Type B pancreatic cell (in vitro differentiated cells): ENCODE measurements at regions not wholly inside any gene's neighbourhood (a gene's known extent, or its start where the extent isn't known, plus 50 kb on each side); places are given as distances from the start of the nearest gene placed in this dataset.

Source experiments
- DNase-seq: peaks from one replicate; pipeline ENCODE4 v3.0.0; 2021; ENCODE audit warnings: mixed read lengths; ENCODE audit not compliant: unreplicated experiment; ENCODE audit errors: extremely low spot score
- H3K27ac Mint-ChIP-seq: 2 replicates; pipeline ENCODE4 v1.8.0; 2021; ENCODE audit warnings: mild to moderate bottlenecking, mixed read lengths
- H3K27me3 Mint-ChIP-seq: 2 replicates; pipeline ENCODE4 v1.8.0; 2021; ENCODE audit warnings: mixed read lengths
- H3K36me3 Mint-ChIP-seq: 2 replicates; pipeline ENCODE4 v1.8.0; 2021; ENCODE audit warnings: mixed read lengths
- H3K4me1 Mint-ChIP-seq: one replicate; pipeline ENCODE4 v1.8.0; 2021; ENCODE audit warnings: mixed read lengths; ENCODE audit not compliant: unreplicated experiment
- H3K4me3 Mint-ChIP-seq: 2 replicates; pipeline ENCODE4 v1.8.0; 2021; ENCODE audit warnings: mild to moderate bottlenecking, mixed read lengths
- H3K9me3 Mint-ChIP-seq: 2 replicates; pipeline ENCODE4 v1.8.0; 2021; ENCODE audit warnings: mixed read lengths
- CTCF ChIP-seq: fragments of 200-600 bp; sonication (generic); conservative IDR thresholded peaks from 2 replicates; pipeline ENCODE4 v1.5.0; 2021; ENCODE audit warnings: antibody characterized with exemption, mild to moderate bottlenecking

- no peak overlapping the region for H3K4me3 Mint-ChIP-seq
- no peak for DNase-seq
- H3K9me3 Mint-ChIP-seq, result no peaks in the 10 kb centered on the region
- peaks cover 38% of the 10 kb centered on the region for H3K4me1 Mint-ChIP-seq
- peaks cover 27% of the 10 kb centered on the region for H3K27me3 Mint-ChIP-seq
- peaks cover 3% of the 10 kb centered on the region for H3K36me3 Mint-ChIP-seq
- H3K27ac Mint-ChIP-seq, result no peak overlapping the region
- no peak for TF ChIP-seq CTCF
Measured at GRCh38 chr10:78177491-78178185, 144.0 kb downstream of the RPS24 start.

GRCh38 chr10:78178397-78178796 is 144.7 kb downstream of the RPS24 start:
- no peak for TF ChIP-seq CTCF
- Mint-ChIP-seq H3K36me3 (peaks cover 3% of the 10 kb centered on the region), H3K27ac (no peak overlapping the region), H3K4me3 (no peak overlapping the region), H3K9me3 (no peaks in the 10 kb centered on the region), H3K27me3 (peaks cover 27% of the 10 kb centered on the region), H3K4me1 (peaks cover 38% of the 10 kb centered on the region)
- no peak for DNase-seq

GRCh38 chr10:78178940-78179339 is 145.3 kb downstream of the RPS24 start:
- no peak overlapping the region for H3K27ac Mint-ChIP-seq
- no peak for DNase-seq
- H3K4me1 Mint-ChIP-seq, result peaks cover 38% of the 10 kb centered on the region

GRCh38 chr10:78179886-78180705 is 146.4 kb downstream of the RPS24 start:
- Mint-ChIP-seq H3K27ac (peak overlapping the region; percentile 48), H3K9me3 (no peaks in the 10 kb centered on the region)

More at GRCh38 chr10:78178940-78179339, 145.3 kb downstream of the RPS24 start:
- Mint-ChIP-seq H3K9me3 (no peaks in the 10 kb centered on the region), H3K27me3 (peaks cover 27% of the 10 kb centered on the region), H3K36me3 (peaks cover 2% of the 10 kb centered on the region), H3K4me3 (no peak overlapping the region)
- TF ChIP-seq CTCF, result no peak

GRCh38 chr10:78181381-78182055 is 147.9 kb downstream of the RPS24 start:
- peaks cover 17% of the 10 kb centered on the region for H3K27me3 Mint-ChIP-seq
- H3K4me1 Mint-ChIP-seq, result peaks cover 32% of the 10 kb centered on the region
- no peak overlapping the region for H3K27ac Mint-ChIP-seq
- DNase-seq, result no peak
- TF ChIP-seq CTCF, result no peak
- no peaks in the 10 kb centered on the region for H3K9me3 Mint-ChIP-seq
- no peak overlapping the region for H3K4me3 Mint-ChIP-seq
- no peaks in the 10 kb centered on the region for H3K36me3 Mint-ChIP-seq

More at GRCh38 chr10:78179886-78180705, 146.4 kb downstream of the RPS24 start:
- H3K4me3 Mint-ChIP-seq, result peak overlapping the region; percentile 19
- H3K36me3 Mint-ChIP-seq, result no peaks in the 10 kb centered on the region
- peaks cover 38% of the 10 kb centered on the region for H3K4me1 Mint-ChIP-seq
- no peak for DNase-seq
- TF ChIP-seq CTCF, result no peak
- peaks cover 20% of the 10 kb centered on the region for H3K27me3 Mint-ChIP-seq
